Fibroblast of lung (primary cell): ENCODE measurements at regions not wholly inside any gene's neighbourhood (a gene's known extent, or its start where the extent isn't known, plus 50 kb on each side); places are given as distances from the start of the nearest gene placed in this dataset.

Source experiments
- EZH2 ChIP-seq: IDR thresholded peaks from 2 replicates; pipeline ENCODE4 v1.5.1; 2012; ENCODE audit warnings: low read length, control low read depth, mild to moderate bottlenecking; ENCODE audit errors: missing control alignments
- TF ChIP-seq, protein P1 (sequence below), 2 donors: IDR thresholded peaks in 1 of 2; conservative IDR thresholded peaks in 1 of 2; 1 replicate in 1 of 2; 2 replicates in 1 of 2; pipeline ENCODE4 v1.5.1; 2011 to 2012; ENCODE audit warnings: low read length in 2 of 2, control low read depth in 1 of 2, inconsistent platforms in 1 of 2, low read depth in 1 of 2, mild to moderate bottlenecking in 1 of 2

DNA sequence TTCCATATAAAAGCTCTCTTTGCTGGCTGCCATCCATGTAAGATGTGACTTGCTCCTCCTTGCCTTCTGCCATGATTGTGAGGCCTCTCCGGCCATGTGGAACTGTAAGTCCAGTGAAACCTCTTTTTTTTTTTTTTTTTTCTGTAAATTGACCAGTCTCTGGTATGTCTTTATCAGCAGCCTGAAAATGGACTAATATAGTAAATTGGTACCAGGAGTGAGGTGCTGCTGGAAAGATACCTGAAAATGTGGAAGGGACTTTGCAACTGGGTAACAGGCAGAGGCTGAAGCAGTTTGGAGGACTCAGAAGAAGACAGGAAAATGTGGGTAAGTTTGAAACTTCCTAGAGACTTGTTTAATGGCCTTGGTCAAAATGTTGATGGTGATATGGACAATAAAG lies 124.3 kb upstream of the AADAT start:
- TF ChIP-seq, protein P1, sequence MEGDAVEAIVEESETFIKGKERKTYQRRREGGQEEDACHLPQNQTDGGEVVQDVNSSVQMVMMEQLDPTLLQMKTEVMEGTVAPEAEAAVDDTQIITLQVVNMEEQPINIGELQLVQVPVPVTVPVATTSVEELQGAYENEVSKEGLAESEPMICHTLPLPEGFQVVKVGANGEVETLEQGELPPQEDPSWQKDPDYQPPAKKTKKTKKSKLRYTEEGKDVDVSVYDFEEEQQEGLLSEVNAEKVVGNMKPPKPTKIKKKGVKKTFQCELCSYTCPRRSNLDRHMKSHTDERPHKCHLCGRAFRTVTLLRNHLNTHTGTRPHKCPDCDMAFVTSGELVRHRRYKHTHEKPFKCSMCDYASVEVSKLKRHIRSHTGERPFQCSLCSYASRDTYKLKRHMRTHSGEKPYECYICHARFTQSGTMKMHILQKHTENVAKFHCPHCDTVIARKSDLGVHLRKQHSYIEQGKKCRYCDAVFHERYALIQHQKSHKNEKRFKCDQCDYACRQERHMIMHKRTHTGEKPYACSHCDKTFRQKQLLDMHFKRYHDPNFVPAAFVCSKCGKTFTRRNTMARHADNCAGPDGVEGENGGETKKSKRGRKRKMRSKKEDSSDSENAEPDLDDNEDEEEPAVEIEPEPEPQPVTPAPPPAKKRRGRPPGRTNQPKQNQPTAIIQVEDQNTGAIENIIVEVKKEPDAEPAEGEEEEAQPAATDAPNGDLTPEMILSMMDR (conservative IDR thresholded peaks at IDR 0.05 in 1 of 2, IDR thresholded peaks at IDR 0.05 in 1 of 2; ENCODE audit: low read depth in 1 of 2, low read length in 2 of 2), result no peak
- no peak for TF ChIP-seq EZH2
